ENCODE measurements at regions not wholly inside any gene's neighbourhood (a gene's known extent, or its start where the extent isn't known, plus 50 kb on each side); places are given as distances from the start of the nearest gene placed in this dataset.

- TF ChIP-seq CTCF (conservative IDR thresholded peaks at IDR 0.05; ENCODE audit: low read depth in 2 of 2) (no peak), EZH2 (IDR thresholded peaks at IDR 0.05; ENCODE audit: low read depth, unreplicated experiment) (no peak), CREB1 (CRISPR knock-in tag; IDR thresholded peaks at IDR 0.05; ENCODE audit: low read depth) (no peak), POLR2AphosphoS5 (IDR thresholded peaks at IDR 0.05; ENCODE audit: low read depth) (no peak), ZNF114 (CRISPR knock-in tag; IDR thresholded peaks at IDR 0.05) (no peak)
Measured at GRCh38 chr13:103607995-103608394, 541.8 kb upstream of the SLC10A2 start.

Data from GM23338 (cell line).